HFFc6 (cell line): ENCODE measurements at regions not wholly inside any gene's neighbourhood (a gene's known extent, or its start where the extent isn't known, plus 50 kb on each side); places are given as distances from the start of the nearest gene placed in this dataset.

Experiments used
- DNase-seq: peaks from one replicate; pipeline ENCODE4 v3.0.0-alpha.2; 2018
- H3K27ac Mint-ChIP-seq: 2 replicates; pipeline ENCODE4 v1.8.0; 2020; ENCODE audit warnings: mild to moderate bottlenecking, mixed read lengths
- H3K27me3 Mint-ChIP-seq: 2 replicates; pipeline ENCODE4 v1.8.0; 2021; ENCODE audit warnings: mild to moderate bottlenecking, moderate library complexity, mixed read lengths; ENCODE audit not compliant: insufficient read depth
- H3K36me3 Mint-ChIP-seq: 2 replicates; pipeline ENCODE4 v1.8.0; 2021; ENCODE audit warnings: low read depth, mixed read lengths
- H3K4me1 Mint-ChIP-seq: 2 replicates; pipeline ENCODE4 v1.8.0; 2020; ENCODE audit warnings: low read depth, mixed read lengths
- H3K4me3 Mint-ChIP-seq: 2 replicates; pipeline ENCODE4 v1.8.0; 2020; ENCODE audit warnings: mild to moderate bottlenecking, moderate library complexity, mixed read lengths
- H3K9me3 Mint-ChIP-seq: 2 replicates; pipeline ENCODE4 v1.8.0; 2020; ENCODE audit warnings: mild to moderate bottlenecking, mixed read lengths
- CTCF ChIP-seq: fragments of 200-600 bp; sonication (generic); IDR thresholded peaks from 2 replicates; pipeline ENCODE4 v1.5.0; 2021; ENCODE audit warnings: antibody characterized with exemption, mild to moderate bottlenecking

GRCh38 chr9:86763791-86764190 lies 183.5 kb downstream of the GAS1 start:
- no peak overlapping the region for H3K4me3 Mint-ChIP-seq
- H3K9me3 Mint-ChIP-seq = no peaks in the 10 kb centered on the region
- no peak for TF ChIP-seq CTCF
- H3K27me3 Mint-ChIP-seq = peaks cover 3% of the 10 kb centered on the region
- no peak for DNase-seq
- H3K4me1 Mint-ChIP-seq = peaks cover 16% of the 10 kb centered on the region
- no peak overlapping the region for H3K27ac Mint-ChIP-seq
- no peaks in the 10 kb centered on the region for H3K36me3 Mint-ChIP-seq

GRCh38 chr9:86757382-86757720 lies 190.0 kb downstream of the GAS1 start:
- DNase-seq = no peak
- H3K36me3 Mint-ChIP-seq = no peaks in the 10 kb centered on the region
- no peak for TF ChIP-seq CTCF

GRCh38 chr9:86756576-86757381 lies 190.5 kb downstream of the GAS1 start:
- Mint-ChIP-seq H3K4me1 (peaks cover 14% of the 10 kb centered on the region), H3K27me3 (peaks cover 7% of the 10 kb centered on the region), H3K27ac (no peak overlapping the region), H3K9me3 (no peaks in the 10 kb centered on the region), H3K4me3 (peak overlapping the region; percentile 81; the same call in 1 of the 2 replicates), H3K36me3 (no peaks in the 10 kb centered on the region)
- TF ChIP-seq CTCF = no peak
- no peak for DNase-seq

More at GRCh38 chr9:86757382-86757720, 190.0 kb downstream of the GAS1 start:
- H3K9me3 Mint-ChIP-seq = no peaks in the 10 kb centered on the region
- H3K4me3 Mint-ChIP-seq = peak overlapping the region; percentile 81; the same call in 1 of the 2 replicates
- peaks cover 7% of the 10 kb centered on the region for H3K27me3 Mint-ChIP-seq
- no peak overlapping the region for H3K27ac Mint-ChIP-seq
- H3K4me1 Mint-ChIP-seq = peaks cover 14% of the 10 kb centered on the region

- no peak for TF ChIP-seq CTCF
- peaks cover 7% of the 10 kb centered on the region for H3K27me3 Mint-ChIP-seq
- no peaks in the 10 kb centered on the region for H3K9me3 Mint-ChIP-seq
- no peaks in the 10 kb centered on the region for H3K36me3 Mint-ChIP-seq
- no peak for DNase-seq
- H3K4me3 Mint-ChIP-seq = no peak overlapping the region
- no peak overlapping the region for H3K27ac Mint-ChIP-seq
- H3K4me1 Mint-ChIP-seq = peaks cover 14% of the 10 kb centered on the region
Measured at GRCh38 chr9:86755561-86755941, 191.8 kb downstream of the GAS1 start.

- no peak for TF ChIP-seq CTCF
- no peak overlapping the region for H3K27ac Mint-ChIP-seq
- no peaks in the 10 kb centered on the region for H3K9me3 Mint-ChIP-seq
- H3K27me3 Mint-ChIP-seq = peaks cover 7% of the 10 kb centered on the region
- H3K4me1 Mint-ChIP-seq = peaks cover 19% of the 10 kb centered on the region
- H3K4me3 Mint-ChIP-seq = no peak overlapping the region
- no peaks in the 10 kb centered on the region for H3K36me3 Mint-ChIP-seq
- no peak for DNase-seq
Measured at GRCh38 chr9:86754581-86755560, 192.4 kb downstream of the GAS1 start.
